ENCODE measurements at regions not wholly inside any gene's neighbourhood (a gene's known extent, or its start where the extent isn't known, plus 50 kb on each side); places are given as distances from the start of the nearest gene placed in this dataset.

DNA sequence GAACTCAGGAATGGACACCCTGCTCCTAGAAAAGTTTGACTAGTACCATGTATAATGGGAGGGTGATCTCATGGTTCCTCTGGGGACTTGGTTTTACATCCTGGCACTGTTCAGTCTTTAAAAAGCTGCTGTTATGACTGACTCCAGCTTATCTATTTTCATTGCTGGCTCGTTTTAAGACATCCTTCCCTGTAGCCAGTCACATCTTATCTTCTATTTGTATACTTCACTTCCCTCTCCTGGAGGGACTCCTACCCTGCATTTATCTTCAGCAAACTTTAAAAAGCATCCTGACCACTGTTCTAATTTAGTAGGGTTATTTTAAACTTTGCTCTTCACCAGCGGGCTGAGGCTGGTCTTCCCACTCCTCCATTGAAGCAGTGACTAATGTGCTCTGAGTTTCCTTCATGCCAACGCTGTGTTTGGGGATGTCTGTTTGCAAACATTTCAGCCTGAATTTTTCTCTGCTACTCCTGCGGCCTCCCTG lies 72.9 kb upstream of the ARMC3 start (continued):
- TF ChIP-seq, protein P1, sequence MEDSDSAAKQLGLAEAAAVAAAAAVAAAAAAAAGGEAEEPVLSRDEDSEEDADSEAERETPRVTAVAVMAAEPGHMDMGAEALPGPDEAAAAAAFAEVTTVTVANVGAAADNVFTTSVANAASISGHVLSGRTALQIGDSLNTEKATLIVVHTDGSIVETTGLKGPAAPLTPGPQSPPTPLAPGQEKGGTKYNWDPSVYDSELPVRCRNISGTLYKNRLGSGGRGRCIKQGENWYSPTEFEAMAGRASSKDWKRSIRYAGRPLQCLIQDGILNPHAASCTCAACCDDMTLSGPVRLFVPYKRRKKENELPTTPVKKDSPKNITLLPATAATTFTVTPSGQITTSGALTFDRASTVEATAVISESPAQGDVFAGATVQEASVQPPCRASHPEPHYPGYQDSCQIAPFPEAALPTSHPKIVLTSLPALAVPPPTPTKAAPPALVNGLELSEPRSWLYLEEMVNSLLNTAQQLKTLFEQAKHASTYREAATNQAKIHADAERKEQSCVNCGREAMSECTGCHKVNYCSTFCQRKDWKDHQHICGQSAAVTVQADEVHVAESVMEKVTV (CRISPR knock-in tag; IDR thresholded peaks at IDR 0.05) = peak; percentile 74
- no peak for TF ChIP-seq MTF1 (CRISPR knock-in tag; IDR thresholded peaks at IDR 0.05; ENCODE audit: borderline replicate concordance)
- TF ChIP-seq IRF2 (CRISPR knock-in tag; IDR thresholded peaks at IDR 0.05) = no peak
- no peak for TF ChIP-seq ZNF311 (CRISPR knock-in tag; IDR thresholded peaks at IDR 0.05)
- TF ChIP-seq ZNF253 (CRISPR knock-in tag; conservative IDR thresholded peaks at IDR 0.05) = no peak
- no peak for TF ChIP-seq BMI1 (IDR thresholded peaks at IDR 0.05; ENCODE audit: low read length)
- TF ChIP-seq FOXJ3 (CRISPR knock-in tag; IDR thresholded peaks at IDR 0.05) = no peak
- peak; percentile 26; the same call in 1 of the 2 replicates for TF ChIP-seq NCOR1 (IDR thresholded peaks at IDR 0.05)
- TF ChIP-seq NFRKB (IDR thresholded peaks at IDR 0.05; ENCODE audit: low read depth) = no peak

DNA sequence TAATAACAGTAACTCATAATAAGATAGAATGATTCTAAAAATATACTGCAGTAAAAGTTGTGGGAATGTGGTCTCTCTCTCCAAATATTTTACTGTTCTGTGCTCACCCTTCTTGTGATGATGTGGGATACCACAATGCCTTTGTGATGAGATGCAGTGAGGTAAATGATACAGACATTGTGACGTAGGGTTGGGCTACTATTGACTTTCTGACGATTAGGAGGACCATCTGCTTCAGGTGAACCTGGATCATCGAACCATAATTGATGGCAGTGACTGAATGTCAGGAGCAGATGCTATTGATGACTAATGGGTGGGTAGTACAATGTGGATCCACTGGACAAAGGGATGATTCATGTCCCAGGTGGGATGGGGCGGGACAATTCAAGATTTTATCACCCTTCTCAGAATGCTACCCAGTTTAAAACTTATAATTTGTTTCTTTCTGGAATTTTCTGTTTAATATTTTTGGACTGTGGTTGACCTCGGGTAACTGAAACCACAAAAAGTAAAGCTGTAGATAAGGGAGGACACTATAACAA lies 73.9 kb upstream of the ARMC3 start:
- Histone ChIP-seq H3K9me3 (replicated peaks; ENCODE audit: control insufficient read depth, insufficient read depth, low read depth, low read length) (no peaks in the 10 kb centered on the region), H2AFZ (ENCODE audit: low read depth, low read length) (no peak overlapping the region), H3K36me3 (ENCODE audit: control insufficient read depth, insufficient read depth, low read length) (no peaks in the 10 kb centered on the region), H4K20me1 (replicated peaks; ENCODE audit: control insufficient read depth, insufficient read depth, low read length) (no peaks in the 10 kb centered on the region), H3K4me1 (replicated peaks in 1 of 2; ENCODE audit: control insufficient read depth in 2 of 2, insufficient read depth in 2 of 2, low read length in 2 of 2) (peaks cover 0 to 25% of the 10 kb centered on the region in 2 experiments; a peak in 3 of 5 replicates), H3K27me3 (ENCODE audit: control insufficient read depth in 2 of 2, insufficient read depth in 2 of 2, low read length in 2 of 2) (no peaks in the 10 kb centered on the region), H3K4me2 (ENCODE audit: insufficient read depth, low read length) (no peak overlapping the region), H3K4me3 (no peak overlapping the region), H3K9ac (ENCODE audit: insufficient read depth in 1 of 2, low read depth in 2 of 2, low read length in 2 of 2) (no peak overlapping the region), H3K9me1 (ENCODE audit: control insufficient read depth, insufficient read depth, low read length) (no peaks in the 10 kb centered on the region), H3K79me2 (ENCODE audit: control insufficient read depth, insufficient read depth, low read length) (no peaks in the 10 kb centered on the region), H3K27ac (ENCODE audit: extremely low read depth, low read depth, low read length) (no peak overlapping the region)
- CTCF ChIA-PET (ENCODE audit: low intra/inter-chr PET ratio) = no interaction called here
- DNase-seq (ENCODE audit: extremely low read depth in 1 of 4, low spot score in 3 of 4) (no peak), FAIRE-seq (peak; percentile 42), ATAC-seq (no peak)
- intact Hi-C loops (cut with micrococcal nuclease) (loop anchor here (2.0 to 10.0 kb wide), 4 partner anchors 37 to 282 kb away; partner anchors contain the start of gene PIP4K2A), in situ Hi-C loops (cut with MboI) (no loop called here)
- POLR2A ChIA-PET = interaction anchor here (1.0 kb wide), 1 partner anchor 12 kb away, joined by 3 read pairs; no protein-coding TSS in a partner anchor
- no TSS peak for BruUV-seq (replicated peaks)
- WGBS (ENCODE audit: insufficient coverage, low coverage, missing lambda C conversion rate) = 25% methylated on average over 5 of the region's 5 CpGs
- TF ChIP-seq, protein P2, sequence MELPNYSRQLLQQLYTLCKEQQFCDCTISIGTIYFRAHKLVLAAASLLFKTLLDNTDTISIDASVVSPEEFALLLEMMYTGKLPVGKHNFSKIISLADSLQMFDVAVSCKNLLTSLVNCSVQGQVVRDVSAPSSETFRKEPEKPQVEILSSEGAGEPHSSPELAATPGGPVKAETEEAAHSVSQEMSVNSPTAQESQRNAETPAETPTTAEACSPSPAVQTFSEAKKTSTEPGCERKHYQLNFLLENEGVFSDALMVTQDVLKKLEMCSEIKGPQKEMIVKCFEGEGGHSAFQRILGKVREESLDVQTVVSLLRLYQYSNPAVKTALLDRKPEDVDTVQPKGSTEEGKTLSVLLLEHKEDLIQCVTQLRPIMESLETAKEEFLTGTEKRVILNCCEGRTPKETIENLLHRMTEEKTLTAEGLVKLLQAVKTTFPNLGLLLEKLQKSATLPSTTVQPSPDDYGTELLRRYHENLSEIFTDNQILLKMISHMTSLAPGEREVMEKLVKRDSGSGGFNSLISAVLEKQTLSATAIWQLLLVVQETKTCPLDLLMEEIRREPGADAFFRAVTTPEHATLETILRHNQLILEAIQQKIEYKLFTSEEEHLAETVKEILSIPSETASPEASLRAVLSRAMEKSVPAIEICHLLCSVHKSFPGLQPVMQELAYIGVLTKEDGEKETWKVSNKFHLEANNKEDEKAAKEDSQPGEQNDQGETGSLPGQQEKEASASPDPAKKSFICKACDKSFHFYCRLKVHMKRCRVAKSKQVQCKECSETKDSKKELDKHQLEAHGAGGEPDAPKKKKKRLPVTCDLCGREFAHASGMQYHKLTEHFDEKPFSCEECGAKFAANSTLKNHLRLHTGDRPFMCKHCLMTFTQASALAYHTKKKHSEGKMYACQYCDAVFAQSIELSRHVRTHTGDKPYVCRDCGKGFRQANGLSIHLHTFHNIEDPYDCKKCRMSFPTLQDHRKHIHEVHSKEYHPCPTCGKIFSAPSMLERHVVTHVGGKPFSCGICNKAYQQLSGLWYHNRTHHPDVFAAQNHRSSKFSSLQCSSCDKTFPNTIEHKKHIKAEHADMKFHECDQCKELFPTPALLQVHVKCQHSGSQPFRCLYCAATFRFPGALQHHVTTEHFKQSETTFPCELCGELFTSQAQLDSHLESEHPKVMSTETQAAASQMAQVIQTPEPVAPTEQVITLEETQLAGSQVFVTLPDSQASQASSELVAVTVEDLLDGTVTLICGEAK (IDR thresholded peaks at IDR 0.05) = no peak
- TF ChIP-seq, protein P2 (CRISPR knock-in tag; IDR thresholded peaks at IDR 0.05) = no peak
- TF ChIP-seq HNRNPL (IDR thresholded peaks at IDR 0.05; ENCODE audit: low read depth, low read length) = no peak
